GM18505 (cell line): ENCODE measurements at regions not wholly inside any gene's neighbourhood (a gene's known extent, or its start where the extent isn't known, plus 50 kb on each side); places are given as distances from the start of the nearest gene placed in this dataset.
"Not testable (repeated sequence)": the region's sequence is repeated elsewhere in the genome, so short reads cannot be mapped to it uniquely, and the experiment has no call there.

Experiments
- ATAC-seq: cut with Tn5 transposase; IDR thresholded peaks from one replicate; pipeline ENCODE4 v1.9.1; 2021; ENCODE audit not compliant: unreplicated experiment
- POLR2A ChIP-seq: IDR thresholded peaks from 4 replicates; pipeline ENCODE4 v1.6.1; 2011; ENCODE audit warnings: borderline replicate concordance; ENCODE audit not compliant: insufficient read depth, insufficient read length; ENCODE audit errors: extremely low read depth

DNA sequence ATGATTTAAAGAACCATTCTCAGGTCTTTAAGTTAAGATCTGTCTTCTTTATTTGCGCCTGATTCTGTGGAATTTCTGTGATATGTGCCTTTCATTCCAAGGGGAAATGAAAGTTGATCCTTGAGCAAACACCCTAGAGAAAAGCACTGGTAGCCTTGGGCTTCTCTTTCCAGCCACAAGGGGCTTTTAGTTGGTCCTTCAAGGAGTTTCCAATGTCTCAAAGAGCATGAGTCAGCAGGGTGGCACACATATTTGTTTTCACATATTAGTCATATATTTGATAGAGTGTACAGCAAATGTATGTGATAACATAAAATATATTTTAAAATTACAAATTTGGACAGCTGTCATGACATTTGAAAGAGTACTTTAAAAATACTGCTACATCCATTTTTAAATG, 339.5 kb downstream of the TXNL1 start:
- no peak for ATAC-seq
- no peak for TF ChIP-seq POLR2A

DNA sequence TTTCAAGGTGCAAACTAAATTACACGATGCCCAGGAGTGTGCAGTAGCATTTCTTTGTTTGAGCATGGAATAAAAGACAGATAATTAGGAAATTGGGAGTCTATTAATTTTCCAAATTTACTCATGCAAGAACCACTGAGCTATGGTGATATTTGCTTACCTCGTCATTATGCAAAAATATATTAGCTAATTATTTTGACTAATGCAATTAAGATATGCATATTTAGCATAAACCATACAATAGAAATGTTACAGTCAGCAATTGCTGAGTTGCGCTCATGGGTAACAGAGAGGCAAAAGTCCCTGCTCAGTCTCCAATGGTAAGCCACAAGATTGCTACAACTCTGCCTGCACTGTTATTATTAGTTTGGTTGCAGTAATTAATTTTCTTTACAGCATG, 342.0 kb downstream of the TXNL1 start:
- no peak for TF ChIP-seq POLR2A
- ATAC-seq, result no peak

DNA sequence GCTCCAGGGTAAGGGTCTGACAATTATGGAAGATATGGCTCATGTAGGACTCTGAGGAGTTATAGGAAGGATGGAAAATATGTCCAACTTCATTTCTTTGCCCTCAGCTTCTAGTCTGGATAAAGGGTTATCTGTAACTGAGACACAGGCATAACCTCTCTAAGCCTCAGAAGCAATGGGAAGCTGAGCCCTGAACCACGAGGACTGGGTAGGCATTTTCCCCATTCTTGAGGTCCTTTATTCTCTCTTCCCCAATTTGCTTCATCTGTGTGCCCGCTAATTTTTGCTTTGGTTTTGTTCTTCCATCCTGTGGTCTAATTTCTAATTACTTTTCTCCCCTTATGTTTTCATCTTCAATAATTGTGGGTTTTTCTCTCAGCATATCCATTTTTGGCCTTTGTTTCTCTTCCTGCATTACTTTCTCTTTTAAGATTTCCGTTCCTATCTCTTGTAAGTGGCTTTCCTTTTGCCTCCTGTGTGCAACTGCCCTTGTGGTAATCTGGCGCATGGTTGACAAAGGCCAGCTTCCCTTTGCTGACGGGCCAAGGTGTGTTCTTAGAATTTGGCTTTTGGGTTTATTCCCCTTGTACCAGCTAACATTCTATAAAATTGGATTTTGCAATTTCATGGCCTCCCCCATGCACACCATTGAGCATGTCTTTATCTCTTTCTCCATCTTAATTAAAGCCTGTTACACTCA, 343.8 kb downstream of the TXNL1 start:
- ATAC-seq, result no peak
- TF ChIP-seq POLR2A, result no peak

DNA sequence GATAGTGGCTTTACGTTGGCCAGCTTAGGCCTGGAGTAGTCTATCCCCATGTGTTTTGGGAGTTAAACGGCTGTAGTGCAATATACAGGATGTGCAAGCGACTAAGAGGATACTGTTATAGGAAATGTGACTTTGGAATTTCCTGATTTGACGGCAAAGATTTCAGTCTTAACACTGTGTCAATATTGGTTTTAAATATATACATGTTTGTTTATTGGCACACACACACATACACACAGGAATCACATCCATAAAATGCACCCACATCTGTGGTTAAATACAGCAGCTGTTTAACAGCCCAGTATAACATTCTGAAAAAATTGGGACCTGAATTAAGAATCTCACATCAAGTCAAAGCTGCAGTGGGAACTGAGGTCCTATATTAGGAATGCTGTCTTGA, 347.1 kb downstream of the TXNL1 start:
- no peak for ATAC-seq
- no peak for TF ChIP-seq POLR2A

DNA sequence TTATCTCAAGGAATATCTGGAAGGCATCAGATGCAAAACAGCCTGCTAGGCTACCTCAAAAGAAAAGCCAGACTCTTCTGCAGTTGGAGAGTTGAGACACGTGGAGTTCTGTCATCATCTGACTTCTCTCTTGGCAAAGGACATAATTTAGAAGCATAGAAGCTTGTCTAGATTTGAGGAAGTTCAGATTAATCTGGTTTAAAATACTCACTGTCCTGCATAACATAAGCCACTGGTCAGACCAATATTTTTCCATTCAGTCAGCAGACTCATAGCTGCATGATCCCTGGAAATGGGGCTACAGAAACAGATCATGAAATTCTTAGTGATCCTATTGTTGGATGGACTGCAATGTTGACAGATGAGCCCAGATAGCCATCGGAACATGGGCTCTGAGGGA, 349.0 kb downstream of the TXNL1 start:
- no peak for TF ChIP-seq POLR2A
- ATAC-seq, result no peak

DNA sequence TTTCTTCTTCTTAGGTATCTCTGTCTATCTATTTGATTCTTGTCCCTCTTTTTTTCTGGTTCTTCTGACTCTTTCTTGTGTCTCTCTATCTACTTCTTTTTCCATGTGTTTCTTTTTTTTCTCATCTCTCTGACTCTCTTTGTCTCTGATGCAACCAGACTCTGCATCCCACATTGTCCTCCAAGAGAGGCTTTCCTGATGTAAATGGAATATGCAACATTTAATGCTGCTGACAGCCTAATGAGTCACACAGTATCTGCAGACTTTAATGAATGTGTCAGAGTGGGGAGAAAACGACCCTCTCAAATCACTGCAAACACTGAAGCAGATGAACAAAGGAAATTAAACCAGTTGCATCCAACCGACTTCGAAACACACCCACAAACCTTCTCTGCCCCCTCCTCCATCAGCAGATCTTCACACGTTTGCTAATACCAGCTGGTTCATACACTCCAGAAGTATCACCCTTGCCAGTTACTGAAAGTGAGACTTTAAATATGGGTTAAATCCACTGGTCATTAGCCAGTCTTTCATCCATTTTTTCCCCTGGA, 351.5 kb downstream of the TXNL1 start:
- TF ChIP-seq POLR2A, result no peak
- ATAC-seq, result no peak

DNA sequence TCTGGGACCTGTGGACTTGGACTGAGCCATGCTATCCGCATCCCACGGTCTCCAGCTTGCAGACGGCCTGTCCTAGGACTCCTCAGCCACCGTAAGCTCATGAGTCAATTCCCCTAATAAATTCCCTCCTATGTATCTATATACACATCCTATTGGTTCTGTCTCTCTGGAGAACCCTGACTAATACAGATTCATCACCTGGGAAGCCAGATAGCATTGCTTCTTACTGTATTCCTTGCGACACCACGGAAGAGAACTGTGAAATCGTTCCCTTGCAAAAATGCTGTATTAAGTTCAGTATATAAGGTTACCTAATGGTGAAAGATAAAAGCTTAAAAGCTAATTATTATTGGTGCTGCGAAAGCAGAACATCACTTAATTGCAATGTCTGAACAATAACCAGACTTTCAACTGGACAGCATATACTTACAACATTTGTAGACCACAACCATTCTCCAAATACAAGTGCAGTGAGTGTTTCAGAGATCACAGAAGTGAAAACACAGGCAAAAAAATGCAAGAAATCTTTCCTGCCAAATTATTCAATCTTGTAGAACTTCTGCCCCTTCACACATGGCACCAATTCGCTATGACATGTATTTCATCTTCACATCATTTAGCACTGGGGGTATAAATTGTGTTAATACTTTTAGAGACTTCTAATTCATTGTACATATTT, 352.9 kb downstream of the TXNL1 start:
- TF ChIP-seq POLR2A, result no peak
- ATAC-seq, result no peak

DNA sequence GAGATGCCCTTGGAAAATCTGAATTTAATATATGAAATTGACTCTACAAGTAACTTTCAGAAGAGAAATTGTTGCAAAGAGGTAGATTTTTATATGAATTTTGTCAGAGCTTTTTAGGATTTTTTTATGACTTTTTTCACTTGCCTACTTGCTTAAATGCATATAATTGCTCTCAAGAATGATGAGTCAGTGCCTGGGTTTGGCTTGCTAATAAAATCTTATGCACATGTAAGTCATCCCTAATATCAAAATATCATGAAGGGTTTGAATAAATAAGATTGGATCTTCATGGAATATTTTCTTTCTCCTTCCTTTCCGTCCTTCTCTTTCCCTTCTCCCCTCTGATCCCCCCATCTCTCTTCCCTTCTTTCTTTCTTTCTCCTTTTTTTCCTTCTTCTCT, 354.1 kb downstream of the TXNL1 start:
- no peak for TF ChIP-seq POLR2A
- ATAC-seq, result no peak

DNA sequence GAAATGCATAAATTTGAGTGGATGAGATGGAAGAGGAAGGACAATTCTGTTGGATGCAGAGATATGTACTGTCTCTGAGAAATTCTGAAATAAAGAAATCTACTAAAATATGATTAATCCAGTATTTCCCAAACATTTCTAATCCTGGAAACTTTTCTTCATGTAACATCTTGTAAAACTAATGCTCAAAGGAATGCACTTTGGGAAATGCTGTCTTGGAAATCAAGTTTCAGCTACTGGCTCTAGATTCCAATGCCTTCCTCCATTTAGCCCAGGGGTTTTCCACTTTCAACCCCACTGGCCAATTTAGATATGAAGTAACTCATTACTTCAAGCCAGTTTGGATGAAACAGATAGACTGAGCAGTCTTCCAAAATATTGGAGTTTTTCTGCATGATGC, 355.1 kb downstream of the TXNL1 start:
- TF ChIP-seq POLR2A, result no peak
- ATAC-seq, result no peak

DNA sequence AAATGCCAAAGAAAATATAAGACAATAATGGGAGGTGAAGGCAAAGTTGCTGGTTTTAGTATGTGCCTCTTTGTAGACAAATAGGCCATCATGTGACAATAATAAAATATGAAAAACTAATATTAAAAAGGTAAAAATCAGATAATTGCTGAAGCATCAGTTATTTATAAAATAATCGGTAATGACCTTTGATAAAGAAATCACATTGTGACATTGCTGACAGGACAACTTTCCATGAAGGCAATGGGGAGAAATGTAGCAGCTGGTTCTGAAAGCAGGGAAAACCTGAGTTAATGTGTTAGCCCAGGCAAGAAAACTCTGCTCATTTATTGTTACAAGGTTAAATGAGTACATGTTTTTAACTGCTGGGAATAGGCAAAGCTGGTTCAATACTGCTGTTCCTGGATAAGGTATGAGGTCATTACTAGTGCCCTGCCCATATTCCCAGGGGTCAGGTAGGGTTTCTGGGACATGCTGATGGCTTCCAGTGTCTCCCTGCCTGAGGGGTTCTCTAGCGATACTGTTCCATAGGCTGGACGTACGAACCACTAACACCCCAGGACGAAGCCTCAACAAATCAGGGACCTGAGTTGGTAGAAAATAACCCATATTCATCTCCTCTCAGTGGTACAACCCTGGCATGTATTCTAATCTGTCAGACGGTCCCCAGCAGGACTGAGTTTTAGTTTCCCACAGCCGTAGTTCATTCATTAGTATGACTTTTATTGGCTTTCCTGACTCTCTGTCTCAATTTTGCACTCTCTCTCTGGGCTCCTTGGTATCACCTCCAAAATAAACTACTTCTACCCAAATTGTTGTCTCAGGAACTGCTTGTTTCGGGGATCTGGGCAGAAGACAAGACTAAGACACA, 355.9 kb downstream of the TXNL1 start:
- no peak for ATAC-seq
- no peak for TF ChIP-seq POLR2A

DNA sequence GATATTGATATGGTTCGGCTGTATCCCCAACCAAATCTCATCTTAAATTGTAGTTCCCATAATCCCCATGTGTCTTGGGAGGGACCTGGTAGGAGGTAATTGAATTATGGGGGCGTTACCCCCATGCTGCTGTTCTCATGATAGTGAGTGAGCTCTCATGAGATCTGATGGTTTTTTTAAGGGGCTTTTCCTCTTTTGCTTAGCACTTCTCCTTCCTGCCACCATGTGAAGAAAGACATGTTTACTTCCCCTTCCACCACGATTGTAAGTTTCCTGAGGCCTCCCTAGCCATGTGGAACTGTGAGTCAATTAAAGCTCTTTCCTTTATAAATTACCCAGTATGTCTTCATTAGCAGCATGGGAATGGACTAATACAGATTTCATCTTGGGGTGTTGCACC, 358.6 kb downstream of the TXNL1 start:
- not testable (repeated sequence) for ATAC-seq

DNA sequence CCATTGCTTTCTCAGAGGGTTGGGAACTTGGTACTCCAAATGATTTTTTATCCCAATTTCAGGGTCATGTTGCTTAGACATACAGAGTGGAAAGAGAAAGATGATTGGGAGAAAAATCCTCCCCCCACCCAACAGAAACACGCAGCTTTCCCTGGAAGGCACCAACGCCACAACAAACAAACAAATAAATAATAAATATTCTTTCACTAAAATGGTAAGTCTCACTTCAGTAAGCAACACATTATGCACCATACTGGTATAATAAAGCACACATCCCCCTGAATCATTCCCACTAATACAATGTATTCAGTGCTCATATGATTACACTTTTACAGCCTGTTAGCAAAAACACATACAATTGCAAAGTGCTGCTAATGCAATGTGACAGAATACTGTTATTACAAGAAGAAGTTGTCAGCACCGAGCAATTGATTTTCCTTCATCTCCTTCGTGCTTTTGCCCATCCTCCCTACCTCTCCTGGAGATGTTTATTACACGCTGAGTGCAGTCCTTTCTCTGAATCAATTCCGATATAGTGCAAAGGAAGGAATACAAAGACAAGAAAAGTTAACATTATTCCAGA, 359.9 kb downstream of the TXNL1 start:
- no peak for ATAC-seq

DNA sequence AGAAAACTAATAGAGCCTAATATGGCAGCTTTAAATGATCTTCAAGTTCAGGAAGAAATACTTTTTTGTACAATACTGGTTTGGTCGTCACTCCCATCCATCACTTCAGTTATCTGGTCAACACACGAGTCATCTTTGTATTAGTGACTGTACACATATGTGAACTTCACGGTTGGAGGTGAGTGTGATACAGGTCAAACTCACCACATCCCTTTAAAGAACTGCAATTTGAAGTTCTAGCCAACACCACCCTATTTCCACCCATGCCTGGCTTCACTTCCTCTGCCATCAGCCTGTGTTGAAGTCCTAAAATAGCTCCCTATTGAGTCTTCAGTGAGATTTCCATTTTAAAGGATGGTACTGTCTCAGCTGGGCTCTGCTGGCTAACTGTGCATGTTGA, 361.9 kb downstream of the TXNL1 start:
- no peak for TF ChIP-seq POLR2A
- ATAC-seq, result no peak

More for the DNA sequence above, 359.9 kb downstream of the TXNL1 start:
- no peak for TF ChIP-seq POLR2A
